ENCODE measurements at regions not wholly inside any gene's neighbourhood (a gene's known extent, or its start where the extent isn't known, plus 50 kb on each side); places are given as distances from the start of the nearest gene placed in this dataset.

- TF ChIP-seq, protein P1, sequence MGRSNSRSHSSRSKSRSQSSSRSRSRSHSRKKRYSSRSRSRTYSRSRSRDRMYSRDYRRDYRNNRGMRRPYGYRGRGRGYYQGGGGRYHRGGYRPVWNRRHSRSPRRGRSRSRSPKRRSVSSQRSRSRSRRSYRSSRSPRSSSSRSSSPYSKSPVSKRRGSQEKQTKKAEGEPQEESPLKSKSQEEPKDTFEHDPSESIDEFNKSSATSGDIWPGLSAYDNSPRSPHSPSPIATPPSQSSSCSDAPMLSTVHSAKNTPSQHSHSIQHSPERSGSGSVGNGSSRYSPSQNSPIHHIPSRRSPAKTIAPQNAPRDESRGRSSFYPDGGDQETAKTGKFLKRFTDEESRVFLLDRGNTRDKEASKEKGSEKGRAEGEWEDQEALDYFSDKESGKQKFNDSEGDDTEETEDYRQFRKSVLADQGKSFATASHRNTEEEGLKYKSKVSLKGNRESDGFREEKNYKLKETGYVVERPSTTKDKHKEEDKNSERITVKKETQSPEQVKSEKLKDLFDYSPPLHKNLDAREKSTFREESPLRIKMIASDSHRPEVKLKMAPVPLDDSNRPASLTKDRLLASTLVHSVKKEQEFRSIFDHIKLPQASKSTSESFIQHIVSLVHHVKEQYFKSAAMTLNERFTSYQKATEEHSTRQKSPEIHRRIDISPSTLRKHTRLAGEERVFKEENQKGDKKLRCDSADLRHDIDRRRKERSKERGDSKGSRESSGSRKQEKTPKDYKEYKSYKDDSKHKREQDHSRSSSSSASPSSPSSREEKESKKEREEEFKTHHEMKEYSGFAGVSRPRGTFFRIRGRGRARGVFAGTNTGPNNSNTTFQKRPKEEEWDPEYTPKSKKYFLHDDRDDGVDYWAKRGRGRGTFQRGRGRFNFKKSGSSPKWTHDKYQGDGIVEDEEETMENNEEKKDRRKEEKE (IDR thresholded peaks at IDR 0.05) = no peak
- no peak for TF ChIP-seq NFXL1 (IDR thresholded peaks at IDR 0.05; ENCODE audit: borderline replicate concordance)
Measured at GRCh38 chr4:15361529-15361928, 66.3 kb upstream of the C1QTNF7 start (continued).

DNA sequence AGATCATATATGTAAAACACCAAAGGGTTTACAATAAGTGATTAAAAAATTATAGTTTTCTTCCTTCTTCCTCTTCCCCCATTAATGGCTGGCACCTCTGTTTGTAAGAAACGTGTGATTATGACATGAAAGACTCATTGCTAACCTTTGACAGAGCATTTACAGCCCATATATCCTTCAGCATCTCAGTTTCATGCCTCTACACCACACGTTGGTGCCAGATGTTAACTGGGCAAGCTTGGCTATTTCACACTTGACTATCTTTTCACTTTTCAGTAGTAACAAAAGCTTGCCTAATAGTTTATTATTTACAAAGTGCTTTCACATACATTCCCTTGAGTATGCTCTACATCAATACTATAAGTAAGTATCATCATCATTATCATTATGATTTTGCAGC, 65.3 kb upstream of the C1QTNF7 start:
- Histone ChIP-seq H3K4me2 (ENCODE audit: control insufficient read depth, insufficient read depth) (no peak overlapping the region), H3K4me1 (ENCODE audit: control insufficient read depth, insufficient read depth, low read length) (no peaks in the 10 kb centered on the region), H3K9me3 (replicated peaks; ENCODE audit: control insufficient read depth, insufficient read depth, low read length) (no peaks in the 10 kb centered on the region), H4K20me1 (ENCODE audit: control insufficient read depth, insufficient read depth) (no peaks in the 10 kb centered on the region), H3K27me3 (replicated peaks in 1 of 2; ENCODE audit: control insufficient read depth in 2 of 2, insufficient read depth in 2 of 2, low read length in 1 of 2) (no peaks in the 10 kb centered on the region), H2AFZ (ENCODE audit: control insufficient read depth, low read depth, low read length) (no peak overlapping the region), H3K36me3 (ENCODE audit: control insufficient read depth in 2 of 2, insufficient read depth in 2 of 2, low read length in 1 of 2) (no peaks in the 10 kb centered on the region), H3K9ac (ENCODE audit: control insufficient read depth, insufficient read depth, low read length) (no peak overlapping the region), H3K4me3 (no peak overlapping the region), H3K79me2 (ENCODE audit: control insufficient read depth, insufficient read depth, low read length) (no peaks in the 10 kb centered on the region), H3K27ac (ENCODE audit: control insufficient read depth, insufficient read depth) (no peak overlapping the region)
- FAIRE-seq (no peak), DNase-seq (ENCODE audit: low read depth, low spot score) (no peak), ATAC-seq (no peak)
- ChIA-PET SMC1A (ENCODE audit: uncharacterized antibody, unreplicated experiment) (no interaction called here), RAD21 (ENCODE audit: unreplicated experiment) (no interaction called here), POLR2A (no interaction called here), CTCF (no interaction called here)
- WGBS (ENCODE audit: insufficient coverage, insufficient replicate concordance, low lambda C conversion rate, missing lambda C conversion rate) = 0% methylated on average over 2 of the region's 2 CpGs
- in situ Hi-C loops (cut with MboI) (no loop called here), intact Hi-C loops (cut with micrococcal nuclease; ENCODE audit: unreplicated experiment) (no loop called here)
- BruUV-seq (replicated peaks) = no TSS peak
- no peak for TF ChIP-seq CUX1 (IDR thresholded peaks at IDR 0.05; ENCODE audit: insufficient replicate concordance, low read depth, low read length)
- TF ChIP-seq KAT2A (conservative IDR thresholded peaks at IDR 0.05; ENCODE audit: control insufficient read depth, low read depth, low read length) = no peak
- no peak for TF ChIP-seq SREBF1 (IDR thresholded peaks at IDR 0.05; ENCODE audit: low read length)
- TF ChIP-seq RFX5 (IDR thresholded peaks at IDR 0.05; ENCODE audit: low read depth, low read length) = no peak
- TF ChIP-seq TARDBP (IDR thresholded peaks at IDR 0.05; ENCODE audit: borderline replicate concordance) = no peak
- no peak for TF ChIP-seq IKZF1 (conservative IDR thresholded peaks at IDR 0.05)
- TF ChIP-seq BACH1 (IDR thresholded peaks at IDR 0.05; ENCODE audit: borderline replicate concordance) = no peak
- no peak for TF ChIP-seq ATF7 (IDR thresholded peaks at IDR 0.05; ENCODE audit: low read depth)
- no peak for TF ChIP-seq TCF7 (IDR thresholded peaks at IDR 0.05; ENCODE audit: borderline replicate concordance)
- TF ChIP-seq ZBTB33 (IDR thresholded peaks at IDR 0.05) = no peak
- TF ChIP-seq EGR1 (IDR thresholded peaks at IDR 0.05; ENCODE audit: borderline replicate concordance in 1 of 2, low read depth in 2 of 2, low read length in 2 of 2) = no peak
- no peak for TF ChIP-seq ZNF384 (IDR thresholded peaks at IDR 0.05; ENCODE audit: borderline replicate concordance, low read depth, low read length)
- no peak for TF ChIP-seq YBX1 (IDR thresholded peaks at IDR 0.05)
- TF ChIP-seq CBFB (IDR thresholded peaks at IDR 0.05; ENCODE audit: low read depth) = no peak
